NCI-H2196 (cell line): ENCODE measurements at regions not wholly inside any gene's neighbourhood (a gene's known extent, or its start where the extent isn't known, plus 50 kb on each side); places are given as distances from the start of the nearest gene placed in this dataset.

Experiments used
- DNase-seq: peaks from one replicate; lab custom pipeline; 2025; ENCODE audit not compliant: unreplicated experiment; lab: John Stamatoyannopoulos, UW

DNA sequence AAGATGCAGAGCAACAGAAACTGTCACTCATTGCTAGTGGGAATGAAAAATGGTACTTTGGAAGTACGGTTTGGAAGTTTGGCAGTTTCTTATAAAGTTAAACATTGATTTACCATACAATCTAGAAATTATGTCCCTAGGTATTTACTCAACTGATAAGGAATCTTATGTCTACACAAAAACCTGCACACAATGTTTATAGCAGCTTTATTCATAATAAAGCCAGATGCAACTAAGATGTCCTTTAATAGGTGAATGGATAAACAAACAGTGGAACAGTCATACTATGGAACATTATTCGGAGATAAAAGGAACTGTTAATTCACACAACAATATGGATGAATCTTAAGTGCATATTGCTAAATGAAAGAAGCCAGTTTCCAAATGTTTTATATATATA lies 96.2 kb upstream of the SIRPA start:
- no peak for DNase-seq

DNA sequence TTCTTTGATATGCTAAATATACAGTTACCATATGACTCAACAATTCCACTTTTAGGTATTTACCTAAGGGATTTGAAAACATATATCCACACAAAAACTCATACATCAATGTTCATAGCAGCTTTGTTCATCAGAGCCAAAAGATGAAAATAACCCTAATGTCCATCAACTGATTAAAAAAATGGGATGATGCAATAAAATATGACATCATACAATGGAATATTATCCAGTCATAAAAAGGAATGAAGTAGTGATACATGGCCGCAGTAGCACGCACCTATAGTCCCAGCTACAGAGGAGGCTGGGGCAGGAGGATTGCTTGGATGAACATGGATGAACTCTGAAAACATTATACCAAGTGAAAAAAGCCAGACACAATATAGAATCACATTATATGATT lies 101.4 kb upstream of the SIRPA start:
- no peak for DNase-seq

DNA sequence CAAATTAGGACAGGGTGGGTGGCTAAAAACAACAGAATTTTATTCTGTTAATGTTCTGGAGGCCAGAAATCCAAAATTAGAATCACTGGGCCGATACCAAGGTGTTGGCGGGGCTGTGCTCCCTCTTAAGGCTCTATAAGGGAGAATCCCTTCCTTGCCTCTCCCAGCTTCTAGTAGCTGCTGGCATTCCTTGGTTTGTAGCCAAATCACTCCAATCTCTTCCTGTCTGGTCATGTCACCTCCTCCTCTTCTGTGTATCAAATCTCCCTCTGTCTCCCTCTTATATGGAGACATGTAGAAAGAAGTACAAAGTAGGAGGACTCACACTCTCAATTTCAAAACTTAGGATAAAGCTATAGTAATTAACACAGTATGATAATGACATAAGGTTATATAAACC lies 102.9 kb upstream of the SIRPA start:
- no peak for DNase-seq

DNA sequence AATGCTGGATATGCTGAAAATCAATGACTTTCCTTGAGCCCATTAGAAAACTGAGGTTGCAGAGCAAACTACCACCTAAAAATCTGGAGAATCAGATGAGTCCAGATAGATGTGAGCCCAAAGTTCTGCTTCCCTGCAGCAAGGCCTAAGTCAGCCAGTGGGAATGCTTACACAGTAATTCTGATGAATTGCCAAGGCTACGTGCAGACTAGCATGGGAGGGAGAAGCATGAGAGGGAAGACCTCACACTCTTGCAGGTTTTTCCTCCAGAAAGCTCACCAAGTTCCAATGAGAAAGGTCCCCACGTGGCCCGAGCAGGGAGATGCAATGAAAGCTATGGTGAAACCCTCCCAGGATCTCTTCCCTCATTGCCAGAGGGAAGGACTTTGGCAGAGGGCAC lies 104.8 kb upstream of the SIRPA start:
- DNase-seq: no peak

DNA sequence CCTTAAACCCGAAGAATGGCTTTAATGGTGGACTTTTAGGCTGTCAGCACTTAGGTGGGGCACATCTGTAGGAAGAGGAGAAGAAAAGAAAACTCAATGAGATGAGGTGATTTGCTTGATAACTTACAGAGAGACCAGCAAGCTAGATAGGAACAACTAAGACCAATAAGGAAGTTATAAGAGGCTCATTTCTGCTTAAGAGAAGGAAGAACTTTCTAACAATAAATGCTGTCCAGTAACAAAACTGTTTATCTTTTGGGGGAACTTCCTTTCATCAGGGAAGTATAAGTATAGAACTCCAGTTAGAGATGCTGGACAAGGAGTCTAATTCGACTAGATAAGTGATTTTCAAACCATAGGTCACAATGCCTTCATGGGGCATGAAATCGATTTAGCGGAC lies 107.2 kb upstream of the SIRPA start:
- DNase-seq: no peak

DNA sequence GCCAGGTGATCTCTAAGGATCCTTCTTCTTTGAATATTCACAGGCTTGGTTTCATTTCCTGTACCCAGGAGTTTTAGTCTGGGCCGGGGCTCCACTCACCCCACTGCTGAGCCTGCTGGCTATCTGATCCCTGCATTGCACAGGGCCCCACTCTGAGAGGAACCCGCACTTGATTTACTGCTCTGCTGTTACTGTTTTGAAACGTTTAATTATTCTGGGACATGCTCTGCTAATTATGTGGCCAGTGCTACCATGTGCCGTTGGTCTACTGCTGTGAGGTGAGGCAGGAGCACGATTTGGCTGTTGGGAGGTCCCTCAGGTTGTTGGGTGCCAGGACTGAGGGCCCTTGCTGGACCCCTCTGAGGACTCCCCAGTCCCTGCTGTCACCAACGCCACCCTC lies 108.7 kb upstream of the SIRPA start:
- no peak for DNase-seq

DNA sequence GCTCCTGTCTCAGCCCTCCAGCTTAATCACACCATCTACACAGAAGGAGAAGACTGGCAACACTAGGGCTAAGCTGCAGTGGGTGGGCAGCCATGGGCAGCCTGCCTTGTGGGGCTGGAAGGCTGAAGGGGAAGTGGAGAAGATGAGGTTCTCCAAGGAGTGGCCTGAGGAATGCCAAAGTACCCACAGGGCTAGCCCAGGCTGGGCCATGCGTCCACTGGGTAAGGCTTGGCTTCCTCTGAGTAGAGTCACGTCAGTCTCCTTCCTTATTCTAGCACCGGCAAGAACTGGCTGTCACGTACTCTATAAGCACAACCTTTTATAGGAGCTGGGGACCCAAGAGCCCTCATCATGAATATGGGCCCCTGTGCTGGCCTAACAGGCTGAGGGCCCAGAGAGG lies 110.6 kb upstream of the SIRPA start:
- no peak for DNase-seq

DNA sequence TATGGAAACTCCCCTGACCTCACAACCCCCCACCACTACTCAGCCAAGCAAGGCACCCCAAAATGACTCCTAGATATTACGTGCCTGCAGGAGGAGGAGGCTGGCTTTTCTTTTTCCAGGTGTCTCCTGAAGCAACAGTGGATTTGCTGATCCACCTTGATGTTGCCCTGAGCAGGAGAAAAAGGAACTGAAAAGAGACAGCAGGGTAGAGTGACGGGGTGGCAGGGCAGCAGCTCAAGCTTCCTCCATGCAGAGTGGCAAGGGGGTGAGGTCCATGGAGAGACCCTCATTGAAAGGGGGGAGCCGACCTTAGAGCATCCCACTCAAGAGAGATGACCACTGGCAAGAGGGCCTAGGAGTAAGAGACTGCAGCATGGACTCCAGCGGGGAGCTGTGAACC lies 112.0 kb upstream of the SIRPA start:
- no peak for DNase-seq

DNA sequence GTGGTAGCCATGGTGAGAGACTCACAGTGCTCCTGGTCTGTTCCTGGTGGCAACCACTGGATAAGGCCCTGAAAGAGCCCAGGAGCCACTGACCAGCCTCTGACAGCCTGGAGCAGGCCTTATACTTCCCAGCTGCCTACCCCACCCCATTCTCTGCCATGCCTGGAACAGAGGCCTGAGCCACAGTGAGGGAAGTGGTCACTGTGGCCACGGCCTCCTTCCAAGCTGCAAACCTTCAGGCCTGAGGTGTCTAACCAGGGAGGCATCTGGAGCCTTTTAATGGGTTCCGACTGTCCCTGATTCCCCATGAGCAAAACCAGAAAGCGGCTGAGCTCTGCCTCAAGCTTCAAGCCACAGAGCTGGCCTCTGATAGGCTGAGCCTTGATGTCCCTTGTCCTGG lies 113.0 kb upstream of the SIRPA start:
- DNase-seq: no peak

DNA sequence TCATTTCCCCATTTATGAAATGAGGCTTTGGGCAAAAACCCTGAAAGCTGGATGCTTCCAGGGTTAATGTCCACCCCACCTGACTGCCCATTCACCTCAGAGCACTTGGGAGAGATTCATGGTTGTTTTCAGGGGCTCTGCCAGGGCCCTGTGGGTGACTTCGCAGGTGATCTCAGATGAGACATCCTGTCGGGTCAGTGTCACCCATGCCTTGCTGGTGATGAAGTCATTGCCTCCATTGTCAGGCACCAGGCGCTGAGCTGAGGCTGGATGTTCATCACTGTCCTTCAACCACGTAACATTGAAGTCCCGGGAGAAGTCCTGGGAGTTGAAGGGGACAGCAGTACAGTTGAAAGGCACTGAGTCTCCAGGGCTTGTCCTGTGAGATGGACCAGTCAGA lies 115.6 kb upstream of the SIRPA start:
- no peak for DNase-seq

DNA sequence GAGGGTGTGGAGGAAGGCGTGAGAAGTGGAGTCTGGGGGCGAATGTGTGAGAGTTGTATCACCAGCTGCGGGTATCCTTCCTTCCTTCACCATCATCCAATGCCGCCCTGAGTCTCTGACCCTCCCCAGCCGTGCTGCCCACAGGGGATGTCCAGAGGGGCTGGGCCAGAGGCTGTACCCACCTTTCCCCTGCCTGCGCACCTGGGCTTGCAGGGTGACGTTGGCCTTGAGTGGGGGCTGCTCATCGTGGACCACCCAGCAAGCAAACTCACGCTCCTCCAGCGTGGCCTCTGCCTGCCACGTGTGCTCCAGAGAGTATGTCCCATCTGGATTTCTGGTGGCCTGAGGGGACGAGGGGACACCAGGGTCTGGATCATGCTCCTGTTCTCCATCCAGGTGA lies 116.9 kb upstream of the SIRPA start:
- DNase-seq: no peak

DNA sequence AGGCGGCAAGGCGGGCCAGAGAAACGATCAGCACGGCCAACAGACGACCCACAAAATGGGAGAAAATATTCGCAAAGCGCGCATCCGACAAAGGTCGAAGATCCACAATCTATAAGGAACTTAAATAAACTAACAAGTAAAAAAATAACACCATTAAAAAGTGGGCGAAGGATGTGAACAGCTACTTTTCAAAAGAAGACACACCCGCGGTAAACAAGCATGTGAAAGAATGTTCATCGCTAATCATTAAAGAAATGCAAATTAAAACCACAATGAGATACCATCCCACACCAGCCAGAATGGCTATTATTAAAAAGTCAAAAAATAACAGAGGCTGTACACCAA lies 117.8 kb upstream of the SIRPA start:
- DNase-seq: no peak

DNA sequence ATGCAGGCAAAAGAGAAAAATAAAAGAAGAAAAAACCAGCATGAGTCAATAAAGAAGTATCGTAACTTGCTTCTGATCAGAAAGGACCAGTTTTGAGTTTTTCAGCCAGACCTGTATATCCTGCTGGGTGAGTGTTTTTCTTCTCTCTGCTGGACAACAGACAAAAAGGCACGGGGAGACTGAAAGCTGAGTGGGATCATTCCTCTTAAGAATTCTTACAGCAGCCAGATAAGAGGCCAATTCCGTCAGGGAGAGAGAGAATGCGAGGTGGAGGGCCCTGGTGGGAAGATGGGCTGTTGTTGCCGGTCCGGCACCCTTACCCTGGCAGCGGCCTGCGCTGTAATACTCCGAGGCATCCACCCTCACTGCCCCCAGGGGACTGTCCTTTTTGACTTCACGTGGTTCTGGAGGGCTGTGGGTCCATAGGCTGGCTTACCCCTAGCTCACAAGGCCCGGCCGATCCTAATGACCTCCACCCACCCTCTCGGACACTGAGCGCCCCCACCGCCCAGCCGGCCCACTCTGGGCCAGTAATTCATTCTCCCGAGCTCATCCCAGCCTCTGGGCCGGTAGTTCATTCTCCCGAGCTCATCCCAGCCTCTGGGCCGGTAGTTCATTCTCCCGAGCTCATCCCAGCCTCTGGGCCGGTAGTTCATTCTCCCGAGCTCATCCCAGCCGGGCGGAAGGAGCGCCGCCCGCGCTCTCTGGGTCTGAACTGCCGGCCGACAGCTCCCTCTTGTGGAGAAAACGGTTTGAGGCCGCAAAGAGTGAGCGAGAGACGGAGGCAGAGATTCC lies 118.3 kb upstream of the SIRPA start:
- peak; percentile 88 for DNase-seq

DNA sequence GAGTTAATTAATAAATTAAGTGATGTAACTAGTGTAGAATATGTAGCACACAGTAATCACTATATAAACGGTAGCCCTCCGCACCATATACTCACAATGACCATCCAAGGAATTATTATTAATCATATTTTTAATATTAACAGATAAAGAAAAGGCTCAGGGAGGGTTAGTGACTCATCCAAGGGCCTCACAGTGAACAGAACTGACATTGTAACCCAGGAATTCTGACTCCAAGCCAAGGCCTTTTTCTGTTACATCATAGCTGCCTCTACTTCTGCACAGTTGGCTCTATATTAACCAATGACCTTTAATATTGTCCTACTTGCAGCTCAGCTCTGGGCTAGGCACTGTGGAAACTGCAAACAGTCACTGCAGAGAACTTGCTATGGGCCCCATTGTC lies 117.5 kb upstream of the SIRPG start:
- DNase-seq: no peak

DNA sequence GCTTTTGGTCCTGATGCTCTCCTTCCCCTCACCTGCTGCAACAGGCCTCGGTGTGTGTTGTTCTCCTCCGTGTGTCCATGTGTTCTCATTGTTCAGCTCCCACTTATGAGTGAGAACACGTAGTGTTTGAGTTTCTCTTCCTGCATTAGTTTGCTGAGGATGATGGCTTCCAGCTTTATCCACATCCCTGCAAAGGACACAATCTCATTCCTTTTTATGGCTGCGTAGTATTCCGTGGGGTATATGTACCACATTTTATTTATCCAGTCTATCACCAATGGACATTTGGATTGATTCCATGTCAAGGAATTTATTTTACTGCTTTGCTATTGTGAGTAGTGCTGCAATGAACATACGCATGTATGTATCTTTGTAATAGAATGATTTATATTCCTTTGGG lies 116.9 kb upstream of the SIRPG start:
- DNase-seq: no peak

DNA sequence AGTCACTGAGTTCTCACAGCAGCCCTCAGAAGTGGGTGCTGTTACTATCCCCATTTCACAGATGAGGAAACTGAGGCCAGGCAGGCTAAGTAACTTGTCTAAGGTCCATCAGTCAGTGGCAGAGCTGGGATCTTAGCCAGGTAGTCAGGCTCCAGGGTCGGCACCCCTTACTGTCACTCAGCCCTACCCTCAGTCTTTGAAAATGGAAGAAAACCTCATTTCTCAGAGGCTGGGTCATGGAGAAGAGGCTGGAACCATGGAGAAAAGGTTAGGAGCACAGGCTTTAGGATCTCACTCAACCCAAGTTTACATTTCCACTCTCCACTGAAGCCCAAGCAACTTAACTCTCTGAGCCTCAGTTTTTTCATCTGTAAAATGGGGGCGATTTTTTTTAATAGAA lies 116.2 kb upstream of the SIRPG start:
- DNase-seq: no peak

DNA sequence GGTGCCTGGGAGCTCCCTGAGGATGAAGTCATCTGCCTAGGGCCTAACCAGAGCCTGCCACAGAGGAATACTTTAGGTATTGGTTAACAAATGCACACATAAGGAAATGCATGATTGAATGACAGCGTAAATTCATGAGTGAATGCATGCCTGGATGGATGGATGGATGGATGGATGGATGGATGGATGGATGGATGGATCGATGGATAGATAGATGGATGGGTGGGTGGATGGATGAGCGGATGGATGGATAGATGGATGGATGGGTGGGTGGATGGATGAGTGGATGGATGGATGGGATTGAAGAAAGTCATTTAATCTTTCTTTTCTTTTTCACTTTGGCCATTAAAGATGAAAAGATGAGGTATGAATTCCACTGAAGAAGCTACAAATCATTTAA lies 111.9 kb upstream of the SIRPG start:
- no peak for DNase-seq

DNA sequence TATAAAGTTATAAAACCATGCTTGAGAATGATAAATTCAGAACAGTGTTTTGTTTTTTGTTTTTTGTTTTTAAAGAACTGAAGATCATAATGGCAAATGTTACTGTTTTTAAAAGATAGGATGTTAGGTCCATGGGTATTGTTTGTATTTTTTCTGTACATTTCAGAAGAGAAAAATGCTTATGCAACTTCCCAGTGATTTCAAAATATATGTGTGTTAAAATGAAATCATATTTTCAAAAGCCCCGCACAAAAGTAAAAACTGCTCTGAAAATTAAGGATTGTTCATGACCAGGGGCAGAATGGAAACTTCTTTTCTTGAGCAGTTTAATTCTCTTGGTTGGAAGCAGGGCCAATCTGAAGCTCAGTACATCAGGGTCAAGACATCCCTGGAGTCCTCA lies 109.2 kb upstream of the SIRPG start:
- no peak for DNase-seq

DNA sequence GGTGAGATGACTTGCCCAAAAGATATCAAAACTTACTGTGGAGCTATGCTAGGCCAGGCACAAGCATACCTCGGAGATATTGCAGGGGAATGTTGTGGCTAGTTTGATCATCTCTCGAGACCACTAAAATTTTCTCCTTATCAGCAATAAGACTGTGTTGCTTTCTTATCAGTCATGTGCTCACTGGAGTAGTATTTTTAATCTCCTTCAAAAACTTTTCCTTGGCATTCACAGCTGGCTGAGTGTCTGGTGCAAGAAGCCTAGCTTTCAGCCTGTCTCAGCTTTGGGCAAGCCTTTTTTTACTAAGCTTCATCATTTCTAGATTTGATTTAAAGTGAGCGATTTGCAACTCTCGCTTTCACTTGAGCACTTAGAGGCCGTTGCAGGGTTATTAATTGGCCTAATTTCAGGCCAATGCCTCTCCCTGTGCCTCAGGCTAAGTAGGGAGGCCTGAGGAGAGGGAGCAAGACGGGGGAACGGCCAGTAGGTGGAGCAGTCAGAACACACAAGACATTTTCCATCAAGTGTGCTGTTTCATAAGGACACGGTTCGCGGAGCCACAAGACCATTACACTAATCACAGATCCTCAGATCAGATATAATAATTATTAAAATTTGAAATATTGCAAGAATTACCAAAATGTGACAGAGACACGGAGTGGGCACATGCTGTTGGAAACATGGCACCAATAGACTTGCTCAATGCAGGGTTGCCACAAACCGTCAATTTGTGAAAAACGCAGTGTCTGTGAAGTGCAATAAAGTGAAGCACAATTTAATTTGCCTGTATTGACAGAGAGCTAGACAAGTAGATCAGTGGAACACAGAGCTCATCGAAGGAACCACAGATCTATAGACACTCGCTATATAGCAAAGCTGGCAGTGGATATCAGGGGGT lies 106.8 kb upstream of the SIRPG start:
- DNase-seq: peak; percentile 57

DNA sequence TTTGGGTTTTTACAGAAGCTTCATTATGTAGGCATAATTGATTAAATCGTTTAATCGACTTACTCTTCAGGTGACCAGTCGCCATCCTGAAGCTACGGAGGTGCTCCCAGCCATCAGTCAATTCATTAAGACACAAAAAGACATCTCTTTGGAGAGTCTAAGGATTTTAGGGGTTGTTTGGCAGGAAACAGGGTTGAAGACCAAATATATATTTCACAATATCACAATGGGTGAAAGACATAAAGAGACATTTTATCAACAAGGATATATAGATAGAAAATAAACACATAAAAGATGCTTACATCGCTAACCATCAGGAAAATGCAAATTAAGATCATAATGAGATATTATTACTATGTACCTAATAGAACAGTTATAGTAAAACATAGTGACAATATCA lies 104.0 kb upstream of the SIRPG start:
- no peak for DNase-seq

DNA sequence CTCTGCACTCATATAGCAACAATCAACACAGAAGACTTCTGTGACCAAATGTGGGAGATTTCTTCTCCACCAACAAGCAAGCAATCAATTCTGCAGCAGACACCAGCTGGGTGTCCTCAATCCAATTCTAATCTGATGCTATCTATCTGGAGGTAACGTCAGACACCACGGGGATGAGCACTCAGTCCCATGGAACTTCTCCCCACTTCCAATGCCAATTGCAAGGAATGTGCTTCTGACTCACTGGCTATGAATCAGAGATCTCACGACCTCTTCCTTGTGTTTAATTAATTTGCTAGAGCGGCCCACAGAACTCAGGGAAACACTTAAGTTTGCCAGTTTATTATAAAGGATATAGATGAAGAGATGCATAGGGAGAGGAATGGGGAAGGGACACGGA lies 103.5 kb upstream of the SIRPG start:
- no peak for DNase-seq

DNA sequence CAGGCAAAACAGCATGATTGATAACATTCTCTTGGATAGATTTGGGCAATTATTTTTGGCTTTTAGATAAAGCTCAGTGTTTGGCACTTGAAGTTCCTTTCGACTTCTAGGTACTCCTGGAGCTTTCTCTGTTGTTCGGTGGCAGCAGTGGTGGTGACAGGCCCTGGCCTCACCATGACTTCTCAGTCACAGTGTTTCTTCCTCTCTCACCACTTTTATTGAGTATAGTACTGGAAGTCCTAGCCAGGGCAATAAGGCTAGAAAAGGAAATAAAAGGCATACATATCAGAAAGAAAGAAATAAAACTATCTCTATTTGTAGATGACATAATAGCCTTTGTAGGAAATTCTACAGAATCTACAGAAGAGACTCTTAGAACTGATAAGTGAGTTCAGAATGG lies 101.2 kb upstream of the SIRPG start:
- DNase-seq: no peak
